HCT116 (cell line): ENCODE measurements at regions not wholly inside any gene's neighbourhood (a gene's known extent, or its start where the extent isn't known, plus 50 kb on each side); places are given as distances from the start of the nearest gene placed in this dataset.

Source experiments
- ATAC-seq: fragments of 200-7000 bp; cut with Tn5 transposase; 2 replicates; pipeline ENCODE4 v1.9.1; 2020; ENCODE audit warnings: mild to moderate bottlenecking, moderate library complexity
- BruUV-seq: library from RNA; stranded (reverse); fragments of 400-500 nt; replicated peaks from 2 replicates; lab custom pipeline; 2021; lab: Mats Ljungman, UMichigan
- CTCF ChIA-PET: fragments of 300-600 bp; sonication (Branson Sonifier 250); formaldehyde crosslinking; loops from one replicate; lab custom pipeline; 2021; ENCODE audit warnings: antibody characterized with exemption; lab: Charles Lee
- POLR2A ChIA-PET: fragments of 300-600, 350-600 bp; sonication (Branson Sonifier 250); formaldehyde crosslinking; loops from one replicate; lab custom pipeline; 2021; ENCODE audit warnings: antibody characterized with exemption; lab: Charles Lee
- RAD21 ChIA-PET, 2 experiments: fragments of 300-600 bp; sonication (Branson Sonifier 250); formaldehyde crosslinking; loops; one replicate each; lab custom pipeline; 2023; ENCODE audit warnings: low total read pairs in 2 of 2; ENCODE audit not compliant: uncharacterized antibody in 2 of 2, unreplicated experiment in 2 of 2, low non-redundant PET in 1 of 2; lab: Charles Lee
- DNase-seq: peaks from one replicate; pipeline ENCODE4 v3.0.0-alpha.2; 2010; ENCODE audit warnings: low read depth, low spot score
- H2AFZ ChIP-seq: fragments of 200-600 bp; shearing (Covaris generic), sonication (generic); 2 replicates; pipeline ENCODE4 v1.6.1; 2017; ENCODE audit warnings: low read depth, mixed run types, mixed read lengths, antibody characterized with exemption, low read length; ENCODE audit not compliant: poor library complexity, severe bottlenecking
- H3K27ac ChIP-seq: 2 replicates; pipeline ENCODE4 v1.5.1; 2012; ENCODE audit warnings: low read depth, low read length
- H3K27me3 ChIP-seq: fragments of 200-600 bp; sonication (generic); 2 replicates; pipeline ENCODE4 v1.6.1; 2016; ENCODE audit warnings: mixed run types, low read length, mixed read lengths; ENCODE audit not compliant: insufficient read depth
- H3K36me3 ChIP-seq, 2 experiments: fragments of 200-500 bp in 1 of 2; fragments of 200-600 bp in 1 of 2; sonication (Bioruptor generic) in 1 of 2; sonication (generic) in 1 of 2; 2 replicates each; pipeline versions ENCODE4 v1.5.1 to v1.6.1; 2014 to 2016; ENCODE audit warnings: low read length in 2 of 2, inconsistent platforms in 1 of 2, mixed read lengths in 1 of 2, mixed run types in 1 of 2; ENCODE audit not compliant: insufficient read depth in 2 of 2, control insufficient read depth in 1 of 2
- H3K4me1 ChIP-seq, 2 experiments: fragments of 200-600 bp in 1 of 2; sonication (generic) in 1 of 2; 2 replicates each; pipeline versions ENCODE4 v1.5.1 to v1.6.1; 2012 to 2017; ENCODE audit warnings: low read length in 2 of 2, inconsistent platforms in 1 of 2, mild to moderate bottlenecking in 1 of 2, mixed read lengths in 1 of 2, mixed run types in 1 of 2, moderate library complexity in 1 of 2; ENCODE audit not compliant: insufficient read depth in 2 of 2, control insufficient read depth in 1 of 2
- H3K4me2 ChIP-seq: fragments of 200-600 bp; sonication (generic); 2 replicates; pipeline ENCODE4 v1.6.1; 2017; ENCODE audit warnings: mixed run types, low read length, mixed read lengths
- H3K4me3 ChIP-seq, 2 experiments: fragments of 200-600 bp in 1 of 2; sonication (generic) in 1 of 2; replicated peaks in 1 of 2; 2 replicates each; pipeline ENCODE4 v1.5.1; 2011 to 2016; ENCODE audit warnings: low read length in 2 of 2, control low read depth in 1 of 2, low read depth in 1 of 2, mild to moderate bottlenecking in 1 of 2, mixed read lengths in 1 of 2, mixed run types in 1 of 2
- H3K79me2 ChIP-seq: fragments of 200-600 bp; sonication (generic); 2 replicates; pipeline ENCODE4 v1.6.1; 2017; ENCODE audit warnings: mild to moderate bottlenecking, mixed run types, low read length, moderate library complexity, mixed read lengths; ENCODE audit not compliant: insufficient read depth
- H3K9ac ChIP-seq: fragments of 200-600 bp; sonication (generic); 2 replicates; pipeline ENCODE4 v1.6.1; 2016; ENCODE audit warnings: low read length, mixed read lengths
- H3K9me2 ChIP-seq: fragments of 200-600 bp; sonication (generic), shearing (Covaris generic); 2 replicates; pipeline ENCODE4 v1.6.1; 2017; ENCODE audit warnings: mixed run types, mild to moderate bottlenecking, moderate library complexity; ENCODE audit not compliant: insufficient read depth
- H3K9me3 ChIP-seq, 2 experiments: fragments of 200-500 bp in 1 of 2; fragments of 200-600 bp in 1 of 2; sonication (Bioruptor generic) in 1 of 2; sonication (generic) in 1 of 2; 2 replicates each; pipeline ENCODE4 v1.6.1; 2014 to 2017; ENCODE audit warnings: low read length in 2 of 2, mixed read lengths in 2 of 2, inconsistent platforms in 1 of 2, low read depth in 1 of 2, mild to moderate bottlenecking in 1 of 2, mixed run types in 1 of 2, moderate library complexity in 1 of 2; ENCODE audit not compliant: control insufficient read depth in 1 of 2, insufficient read depth in 1 of 2
- H4K20me1 ChIP-seq: fragments of 200-600 bp; sonication (generic), shearing (Covaris generic); 2 replicates; pipeline ENCODE4 v1.6.1; 2017; ENCODE audit warnings: mixed run types, mild to moderate bottlenecking, moderate library complexity; ENCODE audit not compliant: insufficient read depth
- CEBPB ChIP-seq: IDR thresholded peaks from 2 replicates; pipeline ENCODE4 v1.6.1; 2012; ENCODE audit warnings: low read depth
- EZH2 ChIP-seq: fragments of 200-600 bp; sonication (generic); IDR thresholded peaks from 2 replicates; pipeline ENCODE4 v1.6.1; 2017; ENCODE audit warnings: antibody characterized with exemption, mixed run types
- EZH2phosphoT487 ChIP-seq: fragments of 200-600 bp; IDR thresholded peaks from 2 replicates; pipeline ENCODE4 v1.6.1; 2018; ENCODE audit warnings: antibody characterized with exemption, borderline replicate concordance
- FOSL1 ChIP-seq: IDR thresholded peaks from 2 replicates; pipeline ENCODE4 v1.6.1; 2012; ENCODE audit warnings: low read depth
- JUND ChIP-seq: IDR thresholded peaks from 2 replicates; pipeline ENCODE4 v1.6.1; 2012
- POLR2A ChIP-seq: IDR thresholded peaks from 2 replicates; pipeline ENCODE4 v1.7.0; 2011; ENCODE audit warnings: borderline replicate concordance; ENCODE audit not compliant: insufficient read depth, insufficient read length; ENCODE audit errors: extremely low read depth
- SIN3A ChIP-seq: IDR thresholded peaks from 2 replicates; pipeline ENCODE4 v1.6.1; 2012; ENCODE audit warnings: low read depth
- ZFX ChIP-seq: fragments of 450-650 bp; IDR thresholded peaks from 2 replicates; pipeline ENCODE4 v1.6.1; 2017
- intact Hi-C: fragments of 100-400 bp; cut with micrococcal nuclease; formaldehyde crosslinking; loops from 2 replicates; pipeline ENCODE4 v1.10.0; 2022
- TF ChIP-seq, protein P1 (sequence below), 3 experiments: fragments of 200-600 bp in 1 of 3; sonication (generic) in 1 of 3; IDR thresholded peaks in 2 of 3; conservative IDR thresholded peaks in 1 of 3; 2 replicates each; pipeline ENCODE4 v1.5.1; 2012 to 2017; ENCODE audit warnings: low read depth in 2 of 3, low read length in 2 of 3, antibody characterized with exemption in 1 of 3, borderline replicate concordance in 1 of 3, control low read depth in 1 of 3, mild to moderate bottlenecking in 1 of 3, mixed read lengths in 1 of 3, mixed run types in 1 of 3, moderate library complexity in 1 of 3; ENCODE audit not compliant: insufficient read depth in 1 of 3
- TF ChIP-seq, protein P2 (sequence below): IDR thresholded peaks from 2 replicates; pipeline ENCODE4 v1.6.1; 2012; ENCODE audit warnings: low read depth

DNA sequence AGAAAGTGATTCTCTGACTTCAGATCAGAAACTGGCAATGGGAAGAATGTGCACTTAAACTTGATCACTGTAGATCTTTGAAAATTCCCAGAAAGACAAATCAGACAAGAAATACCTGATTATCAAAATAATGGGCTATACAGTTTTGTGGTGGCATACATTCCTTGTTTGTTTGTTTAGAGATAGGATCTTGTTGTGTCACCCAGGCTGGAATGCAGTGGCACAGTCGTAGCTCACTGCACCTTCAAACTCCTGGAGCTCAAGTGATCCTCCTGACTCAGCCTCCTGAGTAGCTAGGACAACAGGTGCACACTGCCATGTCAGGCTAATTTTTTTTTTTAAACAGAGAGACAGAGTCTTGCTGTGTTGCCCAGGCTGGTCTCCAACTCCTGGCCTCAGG, 81.0 kb upstream of the SPRY1 start:
- H3K9ac ChIP-seq = no peak overlapping the region
- 0 out of 4 replicates have a peak, but pooled peaks cover 0 to 4% of the 10 kb centered on the region in 2 experiments for H3K4me1 ChIP-seq
- ChIA-PET CTCF (no interaction called here), POLR2A (no interaction called here), RAD21 (no interaction called here)
- H3K9me2 ChIP-seq = no peaks in the 10 kb centered on the region
- no peaks in the 10 kb centered on the region for H3K79me2 ChIP-seq
- H3K36me3 ChIP-seq = no peaks in the 10 kb centered on the region
- TF ChIP-seq SIN3A = no peak
- TF ChIP-seq EZH2phosphoT487 = no peak
- no peak for TF ChIP-seq EZH2
- TF ChIP-seq FOSL1 = no peak
- no peak overlapping the region for H3K27ac ChIP-seq
- H2AFZ ChIP-seq = no peak overlapping the region
- H3K4me3 ChIP-seq = no peak overlapping the region
- H3K27me3 ChIP-seq = no peaks in the 10 kb centered on the region
- H4K20me1 ChIP-seq = no peaks in the 10 kb centered on the region
- ATAC-seq (no peak), DNase-seq (no peak)
- intact Hi-C loops = no loop called here
- no TSS peak for BruUV-seq
- H3K4me2 ChIP-seq = no peak overlapping the region
- no peaks in the 10 kb centered on the region for H3K9me3 ChIP-seq

DNA sequence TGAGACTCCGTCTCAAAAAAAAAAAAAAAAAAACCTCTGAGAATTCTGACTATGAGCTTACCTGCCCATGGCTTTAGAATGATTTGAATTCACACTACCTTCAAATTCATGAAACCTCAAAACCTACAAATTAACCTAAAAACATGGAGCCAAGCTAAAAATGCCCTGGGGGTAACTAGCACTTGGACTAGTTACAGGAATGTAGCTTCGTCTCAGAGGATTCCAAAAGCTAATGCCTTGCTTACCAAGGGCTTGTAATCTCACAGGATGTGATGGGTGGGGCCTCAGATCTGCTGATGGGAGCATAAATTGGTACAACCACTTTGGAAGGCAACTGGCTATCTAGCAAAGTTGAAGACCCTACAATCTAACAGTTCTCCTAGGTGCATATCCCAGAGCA, 79.4 kb upstream of the SPRY1 start:
- H3K79me2 ChIP-seq = no peaks in the 10 kb centered on the region
- no peak overlapping the region for H2AFZ ChIP-seq
- 0 out of 4 replicates have a peak, but pooled peaks cover 0 to 4% of the 10 kb centered on the region in 2 experiments for H3K4me1 ChIP-seq
- H3K9ac ChIP-seq = no peak overlapping the region
- no peak for DNase-seq
- no TSS peak for BruUV-seq
- no peak overlapping the region for H3K4me2 ChIP-seq
- H3K27me3 ChIP-seq = no peaks in the 10 kb centered on the region
- CTCF ChIA-PET = no interaction called here
- no peaks in the 10 kb centered on the region for H3K9me2 ChIP-seq
- no peaks in the 10 kb centered on the region for H3K9me3 ChIP-seq
- ATAC-seq = no peak
- no peak overlapping the region for H3K4me3 ChIP-seq
- no peak for TF ChIP-seq FOSL1
- TF ChIP-seq JUND = no peak
- no peak for TF ChIP-seq ZFX
- no peak for TF ChIP-seq POLR2A
- no peak for TF ChIP-seq EZH2
- no peak for TF ChIP-seq CEBPB
- TF ChIP-seq, protein P1, sequence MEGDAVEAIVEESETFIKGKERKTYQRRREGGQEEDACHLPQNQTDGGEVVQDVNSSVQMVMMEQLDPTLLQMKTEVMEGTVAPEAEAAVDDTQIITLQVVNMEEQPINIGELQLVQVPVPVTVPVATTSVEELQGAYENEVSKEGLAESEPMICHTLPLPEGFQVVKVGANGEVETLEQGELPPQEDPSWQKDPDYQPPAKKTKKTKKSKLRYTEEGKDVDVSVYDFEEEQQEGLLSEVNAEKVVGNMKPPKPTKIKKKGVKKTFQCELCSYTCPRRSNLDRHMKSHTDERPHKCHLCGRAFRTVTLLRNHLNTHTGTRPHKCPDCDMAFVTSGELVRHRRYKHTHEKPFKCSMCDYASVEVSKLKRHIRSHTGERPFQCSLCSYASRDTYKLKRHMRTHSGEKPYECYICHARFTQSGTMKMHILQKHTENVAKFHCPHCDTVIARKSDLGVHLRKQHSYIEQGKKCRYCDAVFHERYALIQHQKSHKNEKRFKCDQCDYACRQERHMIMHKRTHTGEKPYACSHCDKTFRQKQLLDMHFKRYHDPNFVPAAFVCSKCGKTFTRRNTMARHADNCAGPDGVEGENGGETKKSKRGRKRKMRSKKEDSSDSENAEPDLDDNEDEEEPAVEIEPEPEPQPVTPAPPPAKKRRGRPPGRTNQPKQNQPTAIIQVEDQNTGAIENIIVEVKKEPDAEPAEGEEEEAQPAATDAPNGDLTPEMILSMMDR (IDR thresholded peaks at IDR 0.05 in 2 of 3, conservative IDR thresholded peaks at IDR 0.05 in 1 of 3; ENCODE audit: borderline replicate concordance in 1 of 3, insufficient read depth in 1 of 3, low read depth in 2 of 3, low read length in 2 of 3) = no peak
- TF ChIP-seq, protein P2, sequence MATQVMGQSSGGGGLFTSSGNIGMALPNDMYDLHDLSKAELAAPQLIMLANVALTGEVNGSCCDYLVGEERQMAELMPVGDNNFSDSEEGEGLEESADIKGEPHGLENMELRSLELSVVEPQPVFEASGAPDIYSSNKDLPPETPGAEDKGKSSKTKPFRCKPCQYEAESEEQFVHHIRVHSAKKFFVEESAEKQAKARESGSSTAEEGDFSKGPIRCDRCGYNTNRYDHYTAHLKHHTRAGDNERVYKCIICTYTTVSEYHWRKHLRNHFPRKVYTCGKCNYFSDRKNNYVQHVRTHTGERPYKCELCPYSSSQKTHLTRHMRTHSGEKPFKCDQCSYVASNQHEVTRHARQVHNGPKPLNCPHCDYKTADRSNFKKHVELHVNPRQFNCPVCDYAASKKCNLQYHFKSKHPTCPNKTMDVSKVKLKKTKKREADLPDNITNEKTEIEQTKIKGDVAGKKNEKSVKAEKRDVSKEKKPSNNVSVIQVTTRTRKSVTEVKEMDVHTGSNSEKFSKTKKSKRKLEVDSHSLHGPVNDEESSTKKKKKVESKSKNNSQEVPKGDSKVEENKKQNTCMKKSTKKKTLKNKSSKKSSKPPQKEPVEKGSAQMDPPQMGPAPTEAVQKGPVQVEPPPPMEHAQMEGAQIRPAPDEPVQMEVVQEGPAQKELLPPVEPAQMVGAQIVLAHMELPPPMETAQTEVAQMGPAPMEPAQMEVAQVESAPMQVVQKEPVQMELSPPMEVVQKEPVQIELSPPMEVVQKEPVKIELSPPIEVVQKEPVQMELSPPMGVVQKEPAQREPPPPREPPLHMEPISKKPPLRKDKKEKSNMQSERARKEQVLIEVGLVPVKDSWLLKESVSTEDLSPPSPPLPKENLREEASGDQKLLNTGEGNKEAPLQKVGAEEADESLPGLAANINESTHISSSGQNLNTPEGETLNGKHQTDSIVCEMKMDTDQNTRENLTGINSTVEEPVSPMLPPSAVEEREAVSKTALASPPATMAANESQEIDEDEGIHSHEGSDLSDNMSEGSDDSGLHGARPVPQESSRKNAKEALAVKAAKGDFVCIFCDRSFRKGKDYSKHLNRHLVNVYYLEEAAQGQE = no peak
- no peaks in the 10 kb centered on the region for H4K20me1 ChIP-seq
- H3K27ac ChIP-seq = no peak overlapping the region
- H3K36me3 ChIP-seq = no peaks in the 10 kb centered on the region
- POLR2A ChIA-PET = no interaction called here
- intact Hi-C loops = no loop called here
- RAD21 ChIA-PET = no interaction called here
